HG03135 (cell line): ENCODE measurements at regions not wholly inside any gene's neighbourhood (a gene's known extent, or its start where the extent isn't known, plus 50 kb on each side); places are given as distances from the start of the nearest gene placed in this dataset.

Experiments
- ATAC-seq: cut with Tn5 transposase; IDR thresholded peaks from one replicate; pipeline ENCODE4 v1.9.1; 2021; ENCODE audit warnings: mild to moderate bottlenecking, moderate library complexity; ENCODE audit not compliant: unreplicated experiment

- no peak for ATAC-seq
These were observed 151.0 kb upstream of the DKK2 start for GRCh38 chr4:107187091-107187490.

GRCh38 chr4:107183155-107183774 lies 147.2 kb upstream of the DKK2 start:
- ATAC-seq, result peak; percentile 99

- no peak for ATAC-seq
These were observed 146.2 kb upstream of the DKK2 start for GRCh38 chr4:107182347-107182746.

GRCh38 chr4:107166873-107167450 lies 130.8 kb upstream of the DKK2 start:
- ATAC-seq, result no peak

GRCh38 chr4:107166181-107166580 lies 130.1 kb upstream of the DKK2 start:
- ATAC-seq, result no peak

- ATAC-seq, result no peak
These were observed 128.9 kb upstream of the DKK2 start for GRCh38 chr4:107164962-107165475.

- ATAC-seq, result no peak
These were observed 120.3 kb upstream of the DKK2 start for GRCh38 chr4:107156443-107156842.

GRCh38 chr4:107155366-107155765 lies 119.3 kb upstream of the DKK2 start:
- ATAC-seq, result no peak

GRCh38 chr4:107153956-107154355 lies 117.8 kb upstream of the DKK2 start:
- ATAC-seq, result no peak

- ATAC-seq, result no peak
These were observed 117.1 kb upstream of the DKK2 start for GRCh38 chr4:107153228-107153627.

GRCh38 chr4:107151173-107151572 lies 115.1 kb upstream of the DKK2 start:
- ATAC-seq, result no peak

GRCh38 chr4:107148904-107149303 lies 112.8 kb upstream of the DKK2 start:
- ATAC-seq, result no peak

- ATAC-seq, result no peak
These were observed 111.8 kb upstream of the DKK2 start for GRCh38 chr4:107147873-107148272.

- no peak for ATAC-seq
These were observed 102.3 kb upstream of the DKK2 start for GRCh38 chr4:107138433-107138832.

- no peak for ATAC-seq
These were observed 98.0 kb upstream of the DKK2 start for GRCh38 chr4:107133965-107134653.

GRCh38 chr4:107131295-107131694 lies 95.2 kb upstream of the DKK2 start:
- ATAC-seq, result no peak

- ATAC-seq, result no peak
These were observed 94.0 kb upstream of the DKK2 start for GRCh38 chr4:107130157-107130556.

- ATAC-seq, result no peak
These were observed 93.5 kb upstream of the DKK2 start for GRCh38 chr4:107129611-107130010.

GRCh38 chr4:107129076-107129475 lies 93.0 kb upstream of the DKK2 start:
- ATAC-seq, result no peak

GRCh38 chr4:107128116-107128515 lies 92.0 kb upstream of the DKK2 start:
- no peak for ATAC-seq

GRCh38 chr4:107125496-107125895 lies 89.4 kb upstream of the DKK2 start:
- no peak for ATAC-seq

GRCh38 chr4:107122736-107123135 lies 86.6 kb upstream of the DKK2 start:
- ATAC-seq, result no peak
